Testis (tissue), 2 donors: ENCODE measurements at regions not wholly inside any gene's neighbourhood (a gene's known extent, or its start where the extent isn't known, plus 50 kb on each side); places are given as distances from the start of the nearest gene placed in this dataset.

Experiments used
- POLR2A ChIP-seq: fragments of 450-650 bp; IDR thresholded peaks from one replicate; pipeline ENCODE4 v1.6.1; 2017; ENCODE audit warnings: antibody characterized with exemption, mild to moderate bottlenecking, moderate library complexity
- TF ChIP-seq, protein P1 (sequence below), 3 experiments: fragments of 450-650 bp in 2 of 3; fragments of 200-600 bp in 1 of 3; sonication (generic) in 1 of 3; IDR thresholded peaks; one replicate each; pipeline ENCODE4 v1.5.1; 2016 to 2019; ENCODE audit warnings: antibody characterized with exemption in 3 of 3, mild to moderate bottlenecking in 2 of 3, moderate library complexity in 1 of 3

DNA sequence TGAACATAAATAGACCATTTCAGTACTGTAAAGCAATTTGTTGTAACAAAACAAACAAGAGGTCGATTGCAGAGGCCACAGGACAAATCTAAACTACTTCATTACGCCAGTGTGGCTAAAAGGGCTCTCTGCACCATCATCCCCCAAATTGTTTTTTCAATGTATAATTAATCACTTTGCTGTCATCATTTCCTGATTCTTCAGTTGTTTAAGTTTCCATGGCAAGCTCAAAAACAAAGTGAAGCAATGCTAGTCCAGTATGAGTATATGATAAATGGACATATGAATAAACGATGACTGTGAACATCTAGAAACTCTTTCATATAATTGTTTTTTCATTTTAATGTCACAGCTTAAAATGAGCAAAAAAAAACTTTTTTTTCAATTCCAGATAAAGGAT, 235.4 kb upstream of the FGF13 start:
- TF ChIP-seq, protein P1, sequence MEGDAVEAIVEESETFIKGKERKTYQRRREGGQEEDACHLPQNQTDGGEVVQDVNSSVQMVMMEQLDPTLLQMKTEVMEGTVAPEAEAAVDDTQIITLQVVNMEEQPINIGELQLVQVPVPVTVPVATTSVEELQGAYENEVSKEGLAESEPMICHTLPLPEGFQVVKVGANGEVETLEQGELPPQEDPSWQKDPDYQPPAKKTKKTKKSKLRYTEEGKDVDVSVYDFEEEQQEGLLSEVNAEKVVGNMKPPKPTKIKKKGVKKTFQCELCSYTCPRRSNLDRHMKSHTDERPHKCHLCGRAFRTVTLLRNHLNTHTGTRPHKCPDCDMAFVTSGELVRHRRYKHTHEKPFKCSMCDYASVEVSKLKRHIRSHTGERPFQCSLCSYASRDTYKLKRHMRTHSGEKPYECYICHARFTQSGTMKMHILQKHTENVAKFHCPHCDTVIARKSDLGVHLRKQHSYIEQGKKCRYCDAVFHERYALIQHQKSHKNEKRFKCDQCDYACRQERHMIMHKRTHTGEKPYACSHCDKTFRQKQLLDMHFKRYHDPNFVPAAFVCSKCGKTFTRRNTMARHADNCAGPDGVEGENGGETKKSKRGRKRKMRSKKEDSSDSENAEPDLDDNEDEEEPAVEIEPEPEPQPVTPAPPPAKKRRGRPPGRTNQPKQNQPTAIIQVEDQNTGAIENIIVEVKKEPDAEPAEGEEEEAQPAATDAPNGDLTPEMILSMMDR (IDR thresholded peaks at IDR 0.05), result no peak
- no peak for TF ChIP-seq POLR2A
